H1 (cell line): ENCODE measurements at regions not wholly inside any gene's neighbourhood (a gene's known extent, or its start where the extent isn't known, plus 50 kb on each side); places are given as distances from the start of the nearest gene placed in this dataset.

ENCODE experiments used
- CTCF ChIA-PET: fragments of 300-600 bp; sonication (Branson Sonifier 250); formaldehyde crosslinking; loops from one replicate; lab custom pipeline; 2021; ENCODE audit not compliant: partially characterized antibody; lab: Charles Lee
- POLR2A ChIA-PET: fragments of 300-600 bp; sonication (Branson Sonifier 250); formaldehyde crosslinking; loops from one replicate; lab custom pipeline; 2021; ENCODE audit warnings: inconsistent platforms; ENCODE audit not compliant: partially characterized antibody; lab: Charles Lee
- DNase-seq, 2 experiments: peaks; one replicate each; pipeline versions ENCODE4 v3.0.0 to v3.0.0-alpha.2; 2010 to 2022; ENCODE audit warnings: low spot score in 2 of 2, low read depth in 1 of 2, mixed read lengths in 1 of 2
- FAIRE-seq: peaks from 2 replicates; lab custom pipeline; 2011; peaks lifted over from hg19 to GRCh38; lab: Jason Lieb, UNC
- H2AFZ ChIP-seq: 2 replicates; pipeline ENCODE4 v1.8.1; 2012; ENCODE audit warnings: low read length, inconsistent platforms
- H2AK5ac ChIP-seq: 2 replicates; pipeline ENCODE4 v1.6.1; 2013; ENCODE audit warnings: low read depth, low read length
- H2BK120ac ChIP-seq: replicated peaks from 2 replicates; pipeline ENCODE3; 2013; ENCODE audit warnings: low read depth, low read length, inconsistent platforms
- H2BK12ac ChIP-seq: 2 replicates; pipeline ENCODE4 v1.6.1; 2013; ENCODE audit warnings: low read depth, low read length
- H2BK15ac ChIP-seq: 2 replicates; pipeline ENCODE4 v1.6.1; 2013; ENCODE audit warnings: low read length
- H2BK20ac ChIP-seq: 2 replicates; pipeline ENCODE4 v1.6.1; 2013; ENCODE audit warnings: low read length
- H2BK5ac ChIP-seq: 2 replicates; pipeline ENCODE4 v1.6.1; 2013; ENCODE audit warnings: low read depth, low read length
- H3K14ac ChIP-seq: 2 replicates; pipeline ENCODE4 v1.6.1; 2013; ENCODE audit warnings: inconsistent platforms; ENCODE audit not compliant: insufficient read length
- H3K18ac ChIP-seq: 2 replicates; pipeline ENCODE4 v1.6.1; 2013; ENCODE audit warnings: low read length; ENCODE audit errors: extremely low read depth
- H3K23ac ChIP-seq: 2 replicates; pipeline ENCODE4 v1.6.1; 2013; ENCODE audit warnings: inconsistent platforms; ENCODE audit not compliant: insufficient read length
- H3K23me2 ChIP-seq: 2 replicates; pipeline ENCODE4 v1.6.1; 2013; ENCODE audit warnings: low read depth, low read length
- H3K27ac ChIP-seq: 2 replicates; pipeline ENCODE4 v1.6.1; 2011; ENCODE audit warnings: low read depth, low read length, inconsistent platforms
- H3K27me3 ChIP-seq, 4 experiments: replicated peaks in 1 of 4; 1 replicate in 1 of 4; 2 replicates in 3 of 4; pipeline versions ENCODE4 v1.6.1 to v1.8.1; 2011 to 2013; ENCODE audit warnings: low read length in 3 of 4, mild to moderate bottlenecking in 3 of 4, inconsistent platforms in 2 of 4, mixed read lengths in 2 of 4, moderate library complexity in 1 of 4; ENCODE audit not compliant: control insufficient read depth in 3 of 4, insufficient read depth in 3 of 4; ENCODE audit errors: extremely low read depth in 1 of 4
- H3K36me3 ChIP-seq, 4 experiments: 2 replicates each; pipeline versions ENCODE4 v1.6.1 to v1.8.1; 2011 to 2013; ENCODE audit warnings: mild to moderate bottlenecking in 4 of 4, low read length in 3 of 4, moderate library complexity in 2 of 4, control low read depth in 1 of 4, inconsistent platforms in 1 of 4; ENCODE audit not compliant: insufficient read depth in 4 of 4, control insufficient read depth in 2 of 4
- H3K4ac ChIP-seq: replicated peaks from 2 replicates; pipeline ENCODE3; 2013; ENCODE audit warnings: low read length, low read depth, mixed read lengths, inconsistent platforms; ENCODE audit not compliant: insufficient read length
- H3K4me1 ChIP-seq, 4 experiments: replicated peaks in 1 of 4; 1 replicate in 1 of 4; 2 replicates in 3 of 4; pipeline versions ENCODE4 v1.6.1 to v1.8.1; 2011 to 2013; ENCODE audit warnings: low read length in 3 of 4, inconsistent platforms in 2 of 4, mixed read lengths in 1 of 4; ENCODE audit not compliant: insufficient read depth in 4 of 4, control insufficient read depth in 3 of 4
- H3K4me2 ChIP-seq, 2 experiments: 2 replicates each; pipeline versions ENCODE4 v1.6.1 to v1.8.1; 2011 to 2013; ENCODE audit warnings: low read depth in 2 of 2, low read length in 2 of 2, control low read depth in 1 of 2, inconsistent platforms in 1 of 2, mild to moderate bottlenecking in 1 of 2; ENCODE audit not compliant: insufficient read depth in 1 of 2
- H3K4me3 ChIP-seq, 4 experiments: fragments of 200-600, 300-600 bp in 1 of 4; sonication (generic), shearing (Covaris generic), sonication (Bioruptor Twin) in 1 of 4; 2 replicates each; pipeline versions ENCODE4 v1.5.1 to v1.8.1; 2011 to 2016; ENCODE audit warnings: low read length in 4 of 4, low read depth in 3 of 4, control low read depth in 2 of 4, inconsistent platforms in 2 of 4, mild to moderate bottlenecking in 2 of 4, mixed read lengths in 1 of 4, moderate library complexity in 1 of 4; ENCODE audit not compliant: insufficient read depth in 2 of 4; ENCODE audit errors: extremely low read depth in 1 of 4
- H3K56ac ChIP-seq: replicated peaks from 2 replicates; pipeline ENCODE3; 2013; ENCODE audit warnings: low read depth, mild to moderate bottlenecking, mixed read lengths, low read length, inconsistent platforms; ENCODE audit not compliant: insufficient read length
- H3K79me1 ChIP-seq: 2 replicates; pipeline ENCODE4 v1.6.1; 2013; ENCODE audit warnings: low read depth, low read length, control low read depth
- H3K79me2 ChIP-seq, 2 experiments: 2 replicates each; pipeline versions ENCODE4 v1.6.1 to v1.8.1; 2012 to 2013; ENCODE audit warnings: low read length in 2 of 2, mild to moderate bottlenecking in 2 of 2, inconsistent platforms in 1 of 2; ENCODE audit not compliant: insufficient read depth in 2 of 2, control insufficient read depth in 1 of 2
- H3K9ac ChIP-seq, 4 experiments: replicated peaks in 1 of 4; 1 replicate in 1 of 4; 2 replicates in 3 of 4; pipeline versions ENCODE4 v1.6.1 to v1.8.1; 2011 to 2013; ENCODE audit warnings: low read depth in 3 of 4, low read length in 3 of 4, control low read depth in 2 of 4, mild to moderate bottlenecking in 2 of 4, moderate library complexity in 2 of 4, inconsistent platforms in 1 of 4; ENCODE audit errors: extremely low read depth in 1 of 4
- H3K9me3 ChIP-seq, 2 experiments: 2 replicates each; pipeline versions ENCODE4 v1.6.1 to v1.8.1; 2012 to 2013; ENCODE audit warnings: mild to moderate bottlenecking in 2 of 2, moderate library complexity in 2 of 2, control low read depth in 1 of 2, inconsistent platforms in 1 of 2, low read depth in 1 of 2, low read length in 1 of 2, mixed read lengths in 1 of 2; ENCODE audit not compliant: insufficient read depth in 2 of 2
- H4K20me1 ChIP-seq, 2 experiments: replicated peaks in 1 of 2; 2 replicates each; pipeline versions ENCODE3 to v1.8.1; 2011 to 2013; ENCODE audit warnings: inconsistent platforms in 2 of 2, low read length in 2 of 2, mild to moderate bottlenecking in 1 of 2; ENCODE audit not compliant: insufficient read depth in 2 of 2, control insufficient read depth in 1 of 2
- H4K5ac ChIP-seq: 2 replicates; pipeline ENCODE4 v1.6.1; 2013; ENCODE audit warnings: low read length, low read depth, mixed read lengths, inconsistent platforms; ENCODE audit not compliant: insufficient read length
- H4K8ac ChIP-seq: 2 replicates; pipeline ENCODE4 v1.8.0; 2013; ENCODE audit warnings: mild to moderate bottlenecking, moderate library complexity, low read length, inconsistent platforms; ENCODE audit not compliant: insufficient read depth; ENCODE audit errors: extremely low read depth
- H4K91ac ChIP-seq: replicated peaks from 2 replicates; pipeline ENCODE3; 2013; ENCODE audit warnings: low read length, mixed read lengths, inconsistent platforms; ENCODE audit not compliant: insufficient read length
- EP300 ChIP-seq, 2 experiments: IDR thresholded peaks; 1 replicate in 1 of 2; 2 replicates in 1 of 2; pipeline ENCODE4 v1.6.1; 2011 to 2012; ENCODE audit warnings: low read depth in 2 of 2, low read length in 2 of 2, mild to moderate bottlenecking in 2 of 2, borderline replicate concordance in 1 of 2, inconsistent platforms in 1 of 2, moderate library complexity in 1 of 2
- HDAC2 ChIP-seq, 2 experiments: fragments of 300-600 bp in 1 of 2; sonication (generic) in 1 of 2; IDR thresholded peaks; 2 replicates each; pipeline ENCODE4 v1.6.1; 2011 to 2012; ENCODE audit warnings: low read depth in 2 of 2, low read length in 2 of 2, mild to moderate bottlenecking in 2 of 2, moderate library complexity in 2 of 2, borderline replicate concordance in 1 of 2, inconsistent platforms in 1 of 2
- HDAC6 ChIP-seq: IDR thresholded peaks from one replicate; pipeline ENCODE4 v1.7.1; 2012; ENCODE audit warnings: low read depth, mild to moderate bottlenecking, inconsistent platforms, low read length, moderate library complexity
- KDM1A ChIP-seq: fragments of 200-600, 300-600 bp; sonication (generic); IDR thresholded peaks from 2 replicates; pipeline ENCODE4 v1.7.1; 2016; ENCODE audit warnings: mild to moderate bottlenecking, low read length, borderline replicate concordance
- NRF1 ChIP-seq: IDR thresholded peaks from 2 replicates; pipeline ENCODE4 v1.6.1; 2011; ENCODE audit warnings: mild to moderate bottlenecking, low read depth, low read length, improper control_type of control experiment
- PHF8 ChIP-seq: fragments of 200-600 bp; sonication (generic); conservative IDR thresholded peaks from 2 replicates; pipeline ENCODE4 v1.7.1; 2012; ENCODE audit warnings: low read depth, mild to moderate bottlenecking, inconsistent platforms, low read length, moderate library complexity
- RNF2 ChIP-seq: fragments of 200-900, 300-1000 bp; sonication (generic); IDR thresholded peaks from 2 replicates; pipeline ENCODE4 v1.7.1; 2016; ENCODE audit warnings: borderline replicate concordance, low read depth, mild to moderate bottlenecking, antibody characterized with exemption, low read length; ENCODE audit not compliant: poor library complexity, severe bottlenecking; ENCODE audit errors: missing control alignments
- SIN3A ChIP-seq, 2 experiments: IDR thresholded peaks in 1 of 2; conservative IDR thresholded peaks in 1 of 2; 2 replicates each; pipeline ENCODE4 v1.6.1; 2011 to 2012; ENCODE audit warnings: low read length in 2 of 2, improper control_type of control experiment in 1 of 2, low read depth in 1 of 2, mild to moderate bottlenecking in 1 of 2
- SUZ12 ChIP-seq: fragments of 200-600 bp; sonication (generic); IDR thresholded peaks from 2 replicates; pipeline ENCODE4 v1.6.1; 2012; ENCODE audit warnings: mild to moderate bottlenecking, inconsistent platforms, low read length, moderate library complexity, mixed read lengths
- TAF1 ChIP-seq: IDR thresholded peaks from 2 replicates; pipeline ENCODE4 v1.6.1; 2011; ENCODE audit warnings: mild to moderate bottlenecking, low read depth, low read length
- YY1 ChIP-seq: IDR thresholded peaks from 2 replicates; pipeline ENCODE4 v1.6.1; 2011; ENCODE audit warnings: low read depth, mild to moderate bottlenecking, low read length
- WGBS, 2 experiments: shearing (Covaris generic) in 1 of 2; methylation state at CpG; one replicate each; pipeline versions ENCODE4 v1.1.6 to v1.1.7; 2013 to 2015; ENCODE audit warnings: low lambda C conversion rate in 2 of 2, mixed read lengths in 2 of 2, inconsistent platforms in 1 of 2, low coverage in 1 of 2, missing lambda C conversion rate in 1 of 2; ENCODE audit not compliant: insufficient replicate concordance in 2 of 2, insufficient coverage in 1 of 2, insufficient read length in 1 of 2; ENCODE audit errors: extremely low coverage in 1 of 2, missing lambda C conversion rate in 1 of 2; 5-methylcytosine and 5-hydroxymethylcytosine counted together

- H3K9me3 ChIP-seq = no peaks in the 10 kb centered on the region
- FAIRE-seq = no peak
Measured at GRCh38 chr10:128711806-128712205, 585.6 kb upstream of the MKI67 start.

More at GRCh38 chr10:128711806-128712205, 585.6 kb upstream of the MKI67 start:
- 97% methylated on average over 8 of the region's 9 CpGs; no CpG with 5 or more reads in 1 of the 2 experiments for WGBS, 2 experiments
- H4K5ac ChIP-seq = no peak overlapping the region
- no peak overlapping the region for H4K91ac ChIP-seq
- no peak overlapping the region for H3K4ac ChIP-seq
- no peak overlapping the region for H3K18ac ChIP-seq
- no peaks in the 10 kb centered on the region for H3K27me3 ChIP-seq
- H3K56ac ChIP-seq = no peak overlapping the region
- H3K4me2 ChIP-seq = no peak overlapping the region
- no peak overlapping the region for H2BK20ac ChIP-seq
- H2BK15ac ChIP-seq = no peak overlapping the region
- H4K8ac ChIP-seq = no peak overlapping the region
- H2BK120ac ChIP-seq = no peak overlapping the region
- H3K9ac ChIP-seq = no peak overlapping the region
- H3K4me3 ChIP-seq = no peak overlapping the region
- H3K79me2 ChIP-seq = no peaks in the 10 kb centered on the region
- H4K20me1 ChIP-seq = no peaks in the 10 kb centered on the region
- H3K79me1 ChIP-seq = no peaks in the 10 kb centered on the region
- no peak overlapping the region for H2BK12ac ChIP-seq
- no peak overlapping the region for H3K14ac ChIP-seq
- H3K27ac ChIP-seq = no peak overlapping the region
- no peaks in the 10 kb centered on the region for H3K23me2 ChIP-seq
- H3K36me3 ChIP-seq = no peaks in the 10 kb centered on the region
- no peak overlapping the region for H2AFZ ChIP-seq
- H2AK5ac ChIP-seq = no peak overlapping the region
- no peak overlapping the region for H3K23ac ChIP-seq
- ChIA-PET POLR2A (no interaction called here), CTCF (interaction anchor here (1.7 to 1.8 kb wide), 2 partner anchors 11 to 13 kb away, joined by 4 to 5 read pairs; no protein-coding TSS in a partner anchor)
- no peak for TF ChIP-seq EP300 (IDR thresholded peaks at IDR 0.05; ENCODE audit: borderline replicate concordance in 1 of 2, low read depth in 2 of 2, low read length in 2 of 2)
- TF ChIP-seq PHF8 = no peak
- TF ChIP-seq YY1 = no peak
- TF ChIP-seq SIN3A (conservative IDR thresholded peaks at IDR 0.05 in 1 of 2, IDR thresholded peaks at IDR 0.05 in 1 of 2; ENCODE audit: low read depth in 1 of 2, low read length in 2 of 2) = no peak
- TF ChIP-seq SUZ12 = no peak
- TF ChIP-seq TAF1 = no peak
- no peak for TF ChIP-seq NRF1
- no peak for TF ChIP-seq RNF2
- TF ChIP-seq HDAC6 = no peak
- TF ChIP-seq KDM1A = no peak
- no peak for TF ChIP-seq HDAC2 (IDR thresholded peaks at IDR 0.05; ENCODE audit: borderline replicate concordance in 1 of 2, low read depth in 2 of 2, low read length in 2 of 2)
- no peak for DNase-seq
- peaks cover 0 to 6% (median 0%) of the 10 kb centered on the region in 4 experiments; a peak in 3 of 7 replicates for H3K4me1 ChIP-seq
- H2BK5ac ChIP-seq = no peak overlapping the region
